HFFc6 (cell line): ENCODE measurements at regions not wholly inside any gene's neighbourhood (a gene's known extent, or its start where the extent isn't known, plus 50 kb on each side); places are given as distances from the start of the nearest gene placed in this dataset.

Source experiments
- DNase-seq: peaks from one replicate; pipeline ENCODE4 v3.0.0-alpha.2; 2018
- H3K27ac Mint-ChIP-seq: 2 replicates; pipeline ENCODE4 v1.8.0; 2020; ENCODE audit warnings: mild to moderate bottlenecking, mixed read lengths
- H3K27me3 Mint-ChIP-seq: 2 replicates; pipeline ENCODE4 v1.8.0; 2021; ENCODE audit warnings: mild to moderate bottlenecking, moderate library complexity, mixed read lengths; ENCODE audit not compliant: insufficient read depth
- H3K36me3 Mint-ChIP-seq: 2 replicates; pipeline ENCODE4 v1.8.0; 2021; ENCODE audit warnings: low read depth, mixed read lengths
- H3K4me1 Mint-ChIP-seq: 2 replicates; pipeline ENCODE4 v1.8.0; 2020; ENCODE audit warnings: low read depth, mixed read lengths
- H3K4me3 Mint-ChIP-seq: 2 replicates; pipeline ENCODE4 v1.8.0; 2020; ENCODE audit warnings: mild to moderate bottlenecking, moderate library complexity, mixed read lengths
- H3K9me3 Mint-ChIP-seq: 2 replicates; pipeline ENCODE4 v1.8.0; 2020; ENCODE audit warnings: mild to moderate bottlenecking, mixed read lengths
- CTCF ChIP-seq: fragments of 200-600 bp; sonication (generic); IDR thresholded peaks from 2 replicates; pipeline ENCODE4 v1.5.0; 2021; ENCODE audit warnings: antibody characterized with exemption, mild to moderate bottlenecking

- Mint-ChIP-seq H3K36me3 (no peaks in the 10 kb centered on the region), H3K4me1 (no peaks in the 10 kb centered on the region), H3K27ac (no peak overlapping the region), H3K4me3 (no peak overlapping the region), H3K9me3 (peaks cover 25% of the 10 kb centered on the region), H3K27me3 (no peaks in the 10 kb centered on the region; the same call in 1 of the 2 replicates)
- no peak for DNase-seq
- no peak for TF ChIP-seq CTCF
These were observed 200.5 kb upstream of the POT1 start for GRCh38 chr7:125130173-125130572.

DNA sequence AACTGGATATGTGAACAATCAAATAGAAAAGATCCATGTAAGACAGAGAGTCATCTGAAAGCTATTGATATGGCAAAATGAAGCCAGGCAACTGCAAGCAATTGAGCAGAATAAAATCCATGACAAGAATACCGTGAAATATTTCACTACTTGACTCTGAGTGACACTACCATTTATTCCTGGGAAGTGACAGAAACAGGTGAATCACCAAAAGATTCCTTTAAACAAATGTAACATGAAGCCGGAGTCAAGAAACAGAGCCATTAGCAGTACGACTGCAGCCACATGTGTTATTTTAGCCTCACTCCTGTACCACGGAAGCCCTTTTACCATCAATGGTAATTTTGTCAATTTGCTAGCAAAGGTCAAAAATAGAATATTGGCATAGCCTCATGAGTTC, 197.7 kb upstream of the POT1 start:
- Mint-ChIP-seq H3K9me3 (peaks cover 35% of the 10 kb centered on the region), H3K27me3 (no peaks in the 10 kb centered on the region; the same call in 1 of the 2 replicates), H3K36me3 (no peaks in the 10 kb centered on the region), H3K27ac (no peak overlapping the region), H3K4me3 (no peak overlapping the region), H3K4me1 (no peaks in the 10 kb centered on the region)
- DNase-seq: no peak
- TF ChIP-seq CTCF: no peak

GRCh38 chr7:125126376-125126775, 196.8 kb upstream of the POT1 start:
- Mint-ChIP-seq H3K4me1 (no peaks in the 10 kb centered on the region), H3K27ac (no peak overlapping the region), H3K27me3 (no peaks in the 10 kb centered on the region; the same call in 1 of the 2 replicates), H3K9me3 (peaks cover 35% of the 10 kb centered on the region), H3K36me3 (no peaks in the 10 kb centered on the region), H3K4me3 (no peak overlapping the region)
- no peak for TF ChIP-seq CTCF
- DNase-seq: no peak

DNA sequence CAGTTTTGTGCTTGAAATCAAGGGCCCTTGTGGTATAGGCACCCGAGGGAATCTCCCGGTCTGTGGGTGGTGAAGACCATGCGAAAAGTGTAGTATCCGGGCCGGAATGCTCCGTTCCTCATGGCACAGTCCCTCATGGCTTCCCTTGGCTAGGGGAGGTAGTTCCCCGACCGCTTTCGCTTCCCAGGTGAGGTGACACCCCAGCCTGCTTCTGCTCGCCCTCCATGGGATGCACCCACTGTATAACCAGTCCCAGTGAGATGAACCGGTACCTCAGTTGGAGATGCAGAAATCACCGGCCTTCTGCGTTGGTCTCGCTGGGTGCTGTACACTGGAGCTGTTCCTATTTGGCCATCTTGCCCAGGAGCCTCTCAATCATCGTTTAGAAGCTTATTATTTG, 195.7 kb upstream of the POT1 start:
- Mint-ChIP-seq H3K27ac (no peak overlapping the region), H3K36me3 (no peaks in the 10 kb centered on the region), H3K9me3 (peaks cover 35% of the 10 kb centered on the region), H3K27me3 (no peaks in the 10 kb centered on the region; the same call in 1 of the 2 replicates), H3K4me1 (no peaks in the 10 kb centered on the region), H3K4me3 (no peak overlapping the region)
- TF ChIP-seq CTCF: no peak
- no peak for DNase-seq

GRCh38 chr7:125122173-125122572, 192.5 kb upstream of the POT1 start:
- Mint-ChIP-seq H3K4me3 (no peak overlapping the region), H3K36me3 (no peaks in the 10 kb centered on the region), H3K27me3 (no peaks in the 10 kb centered on the region; the same call in 1 of the 2 replicates), H3K4me1 (no peaks in the 10 kb centered on the region), H3K9me3 (peaks cover 33% of the 10 kb centered on the region), H3K27ac (no peak overlapping the region)
- DNase-seq: no peak
- no peak for TF ChIP-seq CTCF

- no peak for DNase-seq
- TF ChIP-seq CTCF: no peak
- no peak overlapping the region for H3K4me3 Mint-ChIP-seq
- no peaks in the 10 kb centered on the region for H3K27me3 Mint-ChIP-seq
- H3K4me1 Mint-ChIP-seq: no peaks in the 10 kb centered on the region
- H3K27ac Mint-ChIP-seq: no peak overlapping the region
- no peaks in the 10 kb centered on the region for H3K36me3 Mint-ChIP-seq
- peaks cover 11% of the 10 kb centered on the region for H3K9me3 Mint-ChIP-seq
These were observed 190.0 kb upstream of the POT1 start for GRCh38 chr7:125119559-125120115.
